SK-N-MC (cell line): ENCODE measurements at regions not wholly inside any gene's neighbourhood (a gene's known extent, or its start where the extent isn't known, plus 50 kb on each side); places are given as distances from the start of the nearest gene placed in this dataset.
"Not testable (repeated sequence)": the region's sequence is repeated elsewhere in the genome, so short reads cannot be mapped to it uniquely, and the experiment has no call there.

Experiments
- DNase-seq: peaks from one replicate; pipeline ENCODE4 v3.0.0-alpha.2; 2011; ENCODE audit warnings: low read depth, low spot score
- H3K27ac ChIP-seq: fragments of 200-600 bp; sonication (generic); 2 replicates; pipeline ENCODE4 v1.5.1; 2016; ENCODE audit warnings: mixed run types
- H3K36me3 ChIP-seq: fragments of 200-600 bp; sonication (generic); 2 replicates; pipeline ENCODE4 v1.6.1; 2017; ENCODE audit warnings: antibody characterized with exemption, low read length, mixed read lengths; ENCODE audit not compliant: insufficient read depth
- H3K4me3 ChIP-seq: fragments of 200-600 bp; sonication (generic); 2 replicates; pipeline ENCODE4 v1.5.1; 2016
- H3K9ac ChIP-seq: fragments of 200-600 bp; sonication (generic); 2 replicates; pipeline ENCODE4 v1.8.0; 2017; ENCODE audit warnings: mixed run types, mixed read lengths; ENCODE audit not compliant: insufficient read length
- H3K9me3 ChIP-seq: fragments of 200-600 bp; sonication (generic); 2 replicates; pipeline ENCODE4 v1.6.1; 2017; ENCODE audit warnings: low read depth, mild to moderate bottlenecking, antibody characterized with exemption, low read length, moderate library complexity, mixed read lengths

GRCh38 chr9:62915168-62915567 is 1725.3 kb downstream of the SPATA31A7 start:
- not testable (repeated sequence) for H3K27ac ChIP-seq, H3K4me3 ChIP-seq, H3K36me3 ChIP-seq, DNase-seq, H3K9ac ChIP-seq, H3K9me3 ChIP-seq

GRCh38 chr9:62915661-62916060 is 1725.8 kb downstream of the SPATA31A7 start:
- H3K9me3 ChIP-seq, H3K36me3 ChIP-seq, H3K27ac ChIP-seq, DNase-seq, H3K4me3 ChIP-seq, H3K9ac ChIP-seq: not testable (repeated sequence)

- not testable (repeated sequence) for H3K4me3 ChIP-seq, H3K27ac ChIP-seq, DNase-seq, H3K9ac ChIP-seq, H3K9me3 ChIP-seq, H3K36me3 ChIP-seq
Observed at GRCh38 chr9:62918648-62919385, 1729.0 kb downstream of the SPATA31A7 start.

GRCh38 chr9:62931484-62931883 is 1741.6 kb downstream of the SPATA31A7 start:
- H3K36me3 ChIP-seq, DNase-seq, H3K9ac ChIP-seq, H3K27ac ChIP-seq, H3K9me3 ChIP-seq, H3K4me3 ChIP-seq: not testable (repeated sequence)

- not testable (repeated sequence) for H3K36me3 ChIP-seq, H3K9me3 ChIP-seq, H3K9ac ChIP-seq, DNase-seq, H3K4me3 ChIP-seq, H3K27ac ChIP-seq
Observed at GRCh38 chr9:62952840-62953239, 1763.0 kb downstream of the SPATA31A7 start.
